ENCODE measurements at regions not wholly inside any gene's neighbourhood (a gene's known extent, or its start where the extent isn't known, plus 50 kb on each side); places are given as distances from the start of the nearest gene placed in this dataset.
A peak's percentile ranks its signal among the peaks of the same experiment; 100 is the strongest.

GRCh38 chr9:118521261-118521660, 817.1 kb downstream of the TLR4 start:
- intact Hi-C loops (cut with DNase I), result no loop called here
- no peak overlapping the region for H3K27ac ChIP-seq
- no peaks in the 10 kb centered on the region for H3K36me3 ChIP-seq (ENCODE audit: insufficient read depth in 1 of 2, low read depth in 1 of 2)
- no peak overlapping the region for H3K4me3 ChIP-seq
- 59 to 74% (median 70%) methylated on average over 3 of the region's 3 CpGs for WGBS, 3 donors
- TF ChIP-seq CTCF (IDR thresholded peaks at IDR 0.05), result no peak
- no peak for DNase-seq
- no peak for ATAC-seq
- no peaks in the 10 kb centered on the region for H3K27me3 ChIP-seq (ENCODE audit: insufficient read depth in 3 of 3, low read length in 2 of 3)
- no peaks in the 10 kb centered on the region for H3K9me3 ChIP-seq
- no peaks in the 10 kb centered on the region for H3K4me1 ChIP-seq

DNA sequence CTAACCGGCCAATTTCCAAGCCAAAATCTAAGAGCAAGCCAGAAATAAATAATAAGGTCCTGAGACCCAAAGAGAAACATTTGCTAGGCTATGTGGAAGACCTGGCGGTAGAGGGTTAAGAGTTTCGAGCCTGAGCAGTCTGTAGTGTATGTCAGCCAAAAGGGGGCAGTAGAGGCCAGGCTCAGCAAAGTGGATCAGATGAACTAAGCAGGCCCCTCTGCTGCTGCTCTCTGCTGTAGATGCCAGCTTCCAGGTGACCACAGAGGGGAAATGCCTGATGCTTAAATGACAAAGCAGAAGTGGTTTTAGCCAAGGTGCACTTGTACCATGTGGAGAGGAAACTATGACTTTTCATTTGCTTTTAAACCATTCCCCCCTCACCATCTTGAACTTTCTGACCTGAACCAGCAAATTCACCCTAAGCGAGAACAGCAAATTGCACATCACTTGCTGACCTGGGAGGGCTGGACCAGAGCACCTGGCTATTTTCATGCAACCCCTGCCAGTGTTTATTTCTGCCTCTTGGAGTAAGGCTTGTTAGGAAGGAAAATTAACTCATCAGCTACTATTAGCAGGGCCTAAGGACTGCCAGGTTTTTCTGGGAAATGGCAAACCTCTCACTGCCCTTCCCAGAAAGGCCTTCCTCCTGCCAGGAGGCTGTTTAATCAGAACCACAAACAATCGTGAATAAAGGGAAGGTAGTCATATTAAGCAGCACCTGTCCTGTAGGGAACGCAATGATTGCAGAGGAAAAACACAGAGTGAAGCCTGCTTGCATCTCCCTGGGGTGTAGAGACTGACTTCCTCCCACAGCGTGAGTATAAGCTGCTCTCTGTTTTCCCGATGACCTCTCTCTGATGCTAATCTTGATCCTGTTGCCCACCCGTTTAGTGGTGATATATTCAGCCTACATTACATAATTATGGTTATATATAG, 818.2 kb downstream of the TLR4 start:
- Histone ChIP-seq H3K4me3 (no peak overlapping the region), H3K27me3 (ENCODE audit: insufficient read depth in 3 of 3, low read length in 2 of 3) (no peaks in the 10 kb centered on the region), H3K9me3 (no peaks in the 10 kb centered on the region), H3K36me3 (ENCODE audit: insufficient read depth in 1 of 2, low read depth in 1 of 2) (no peaks in the 10 kb centered on the region), H3K27ac (no peak overlapping the region), H3K4me1 (no peaks in the 10 kb centered on the region)
- intact Hi-C loops (cut with DNase I), result no loop called here
- peak in 1 of 2 donors; percentile 24 for DNase-seq
- 34 to 41% (median 39%) methylated on average over 9 of the region's 9 CpGs for WGBS, 3 donors
- peak; percentile 41 for TF ChIP-seq CTCF (IDR thresholded peaks at IDR 0.05)
- peak in 3 of 4 donors; percentile 32 to 84 (median 81) for ATAC-seq

GRCh38 chr9:118527261-118527660, 823.1 kb downstream of the TLR4 start:
- no peaks in the 10 kb centered on the region for H3K9me3 ChIP-seq
- ATAC-seq (no peak), DNase-seq (no peak)
- no peak overlapping the region for H3K27ac ChIP-seq
- H3K36me3 ChIP-seq (ENCODE audit: insufficient read depth in 1 of 2, low read depth in 1 of 2), result no peaks in the 10 kb centered on the region
- intact Hi-C loops (cut with DNase I), result no loop called here
- no peaks in the 10 kb centered on the region for H3K4me1 ChIP-seq
- H3K4me3 ChIP-seq, result no peak overlapping the region
- 77 to 79% (median 79%) methylated on average over 1 of the region's 1 CpG for WGBS, 3 donors
- no peak for TF ChIP-seq CTCF (IDR thresholded peaks at IDR 0.05)
- no peaks in the 10 kb centered on the region for H3K27me3 ChIP-seq (ENCODE audit: insufficient read depth in 3 of 3, low read length in 2 of 3)

- intact Hi-C loops (cut with DNase I), result no loop called here
- no peaks in the 10 kb centered on the region for H3K9me3 ChIP-seq
- no peak for TF ChIP-seq CTCF (IDR thresholded peaks at IDR 0.05)
- H3K27me3 ChIP-seq (ENCODE audit: insufficient read depth in 3 of 3, low read length in 2 of 3), result no peaks in the 10 kb centered on the region
- no peaks in the 10 kb centered on the region for H3K4me1 ChIP-seq
- DNase-seq (no peak), ATAC-seq (peak in 2 of 4 donors; percentile 86 to 92)
- no peaks in the 10 kb centered on the region for H3K36me3 ChIP-seq (ENCODE audit: insufficient read depth in 1 of 2, low read depth in 1 of 2)
- no peak overlapping the region for H3K27ac ChIP-seq
- 11 to 21% (median 11%) methylated on average over 3 of the region's 3 CpGs for WGBS, 3 donors
- no peak overlapping the region for H3K4me3 ChIP-seq
Observed at GRCh38 chr9:118529210-118529609, 825.0 kb downstream of the TLR4 start.

Data from psoas muscle (tissue), 7 donors.